ENCODE measurements at regions not wholly inside any gene's neighbourhood (a gene's known extent, or its start where the extent isn't known, plus 50 kb on each side); places are given as distances from the start of the nearest gene placed in this dataset.

DNA sequence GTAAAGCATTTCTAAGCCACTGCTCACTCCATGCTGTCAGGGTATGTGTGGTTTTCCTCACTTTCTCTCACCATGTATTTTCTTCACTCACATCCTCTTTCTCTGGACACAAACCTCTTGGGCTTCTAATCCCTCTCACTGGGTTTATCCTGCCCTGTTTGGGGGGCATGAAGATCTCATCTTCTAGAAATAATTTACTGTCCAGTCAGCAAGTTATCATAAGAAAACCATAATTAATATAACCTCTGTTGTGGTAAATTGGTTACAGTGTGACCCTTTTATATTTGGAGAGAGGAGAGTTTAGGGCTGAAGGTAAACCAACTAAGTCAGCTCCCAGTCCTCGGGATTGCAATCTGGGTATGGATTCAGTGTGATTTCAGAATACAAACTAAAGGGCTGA, 213.8 kb upstream of the PROX1 start:
- no peaks in the 10 kb centered on the region for H3K4me1 ChIP-seq (ENCODE audit: insufficient read depth, low read length, poor library complexity, severe bottlenecking)

DNA sequence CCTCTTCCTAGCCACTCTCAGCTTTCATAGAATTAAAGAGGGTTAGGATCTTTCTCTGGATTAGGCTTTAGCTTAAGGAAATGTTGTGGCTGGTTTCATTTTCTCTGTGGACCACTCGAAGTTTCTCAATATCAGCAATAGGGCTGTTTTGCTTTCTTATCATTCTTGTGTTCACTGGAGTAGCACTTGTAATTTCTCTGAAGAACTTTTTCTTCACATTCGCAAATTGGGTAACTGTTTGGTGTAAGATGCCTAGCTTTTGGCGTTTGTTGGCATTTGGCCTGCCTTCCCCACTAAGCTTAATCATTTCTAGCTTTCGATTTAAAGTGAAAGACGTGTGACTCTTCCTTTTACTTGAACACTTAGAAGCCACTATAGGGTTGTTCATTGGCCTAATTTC, 210.8 kb upstream of the PROX1 start:
- H4K20me1 ChIP-seq (ENCODE audit: insufficient read depth, low read length): no peaks in the 10 kb centered on the region
- intact Hi-C loops (cut with micrococcal nuclease; ENCODE audit: unreplicated experiment): no loop called here
- no peaks in the 10 kb centered on the region for H3K9me2 ChIP-seq (ENCODE audit: insufficient read depth, low read length)
- DNase-seq (ENCODE audit: low spot score): no peak
- CTCF ChIA-PET (ENCODE audit: unreplicated experiment): no interaction called here
- no peak overlapping the region for H3K4me2 ChIP-seq (ENCODE audit: low read length)
- H3K36me3 ChIP-seq (ENCODE audit: insufficient read depth, low read length): no peaks in the 10 kb centered on the region
- BruUV-seq (replicated peaks): no TSS peak
- H2AFZ ChIP-seq (ENCODE audit: low read length): no peak overlapping the region
- H3K4me1 ChIP-seq (ENCODE audit: insufficient read depth, low read length, poor library complexity, severe bottlenecking): no peaks in the 10 kb centered on the region
- TF ChIP-seq EZH2phosphoT487 (IDR thresholded peaks at IDR 0.05; ENCODE audit: borderline replicate concordance, low read depth, low read length): no peak
- TF ChIP-seq, protein P1, sequence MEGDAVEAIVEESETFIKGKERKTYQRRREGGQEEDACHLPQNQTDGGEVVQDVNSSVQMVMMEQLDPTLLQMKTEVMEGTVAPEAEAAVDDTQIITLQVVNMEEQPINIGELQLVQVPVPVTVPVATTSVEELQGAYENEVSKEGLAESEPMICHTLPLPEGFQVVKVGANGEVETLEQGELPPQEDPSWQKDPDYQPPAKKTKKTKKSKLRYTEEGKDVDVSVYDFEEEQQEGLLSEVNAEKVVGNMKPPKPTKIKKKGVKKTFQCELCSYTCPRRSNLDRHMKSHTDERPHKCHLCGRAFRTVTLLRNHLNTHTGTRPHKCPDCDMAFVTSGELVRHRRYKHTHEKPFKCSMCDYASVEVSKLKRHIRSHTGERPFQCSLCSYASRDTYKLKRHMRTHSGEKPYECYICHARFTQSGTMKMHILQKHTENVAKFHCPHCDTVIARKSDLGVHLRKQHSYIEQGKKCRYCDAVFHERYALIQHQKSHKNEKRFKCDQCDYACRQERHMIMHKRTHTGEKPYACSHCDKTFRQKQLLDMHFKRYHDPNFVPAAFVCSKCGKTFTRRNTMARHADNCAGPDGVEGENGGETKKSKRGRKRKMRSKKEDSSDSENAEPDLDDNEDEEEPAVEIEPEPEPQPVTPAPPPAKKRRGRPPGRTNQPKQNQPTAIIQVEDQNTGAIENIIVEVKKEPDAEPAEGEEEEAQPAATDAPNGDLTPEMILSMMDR (conservative IDR thresholded peaks at IDR 0.05; ENCODE audit: low read length): no peak
- no peaks in the 10 kb centered on the region for H3K79me2 ChIP-seq (ENCODE audit: insufficient read depth, low read depth, low read length)
- H3K9me3 ChIP-seq (ENCODE audit: low read length): no peaks in the 10 kb centered on the region
- H3K27ac ChIP-seq (ENCODE audit: low read depth, low read length, poor library complexity, severe bottlenecking): no peak overlapping the region
- no peak overlapping the region for H3K4me3 ChIP-seq (ENCODE audit: low read depth, low read length, poor library complexity, severe bottlenecking)
- POLR2A ChIA-PET: interaction anchor here (0.8 kb wide), 1 partner anchor 38 kb away, joined by 3 read pairs; no protein-coding TSS in a partner anchor

More for the DNA sequence above, 213.8 kb upstream of the PROX1 start:
- intact Hi-C loops (cut with micrococcal nuclease; ENCODE audit: unreplicated experiment): no loop called here
- Histone ChIP-seq H4K20me1 (ENCODE audit: insufficient read depth, low read length) (no peaks in the 10 kb centered on the region), H3K4me3 (ENCODE audit: low read depth, low read length, poor library complexity, severe bottlenecking) (no peak overlapping the region), H3K79me2 (ENCODE audit: insufficient read depth, low read depth, low read length) (no peaks in the 10 kb centered on the region), H3K9me3 (ENCODE audit: low read length) (no peaks in the 10 kb centered on the region), H3K36me3 (ENCODE audit: insufficient read depth, low read length) (no peaks in the 10 kb centered on the region), H2AFZ (ENCODE audit: low read length) (no peak overlapping the region), H3K9me2 (ENCODE audit: insufficient read depth, low read length) (no peaks in the 10 kb centered on the region), H3K4me2 (ENCODE audit: low read length) (no peak overlapping the region), H3K27ac (ENCODE audit: low read depth, low read length, poor library complexity, severe bottlenecking) (no peak overlapping the region)
- BruUV-seq (replicated peaks): no TSS peak
- TF ChIP-seq, protein P1 (conservative IDR thresholded peaks at IDR 0.05; ENCODE audit: low read length): no peak
- no peak for TF ChIP-seq EZH2phosphoT487 (IDR thresholded peaks at IDR 0.05; ENCODE audit: borderline replicate concordance, low read depth, low read length)
- CTCF ChIA-PET (ENCODE audit: unreplicated experiment): no interaction called here
- DNase-seq (ENCODE audit: low spot score): no peak
- POLR2A ChIA-PET: no interaction called here

DNA sequence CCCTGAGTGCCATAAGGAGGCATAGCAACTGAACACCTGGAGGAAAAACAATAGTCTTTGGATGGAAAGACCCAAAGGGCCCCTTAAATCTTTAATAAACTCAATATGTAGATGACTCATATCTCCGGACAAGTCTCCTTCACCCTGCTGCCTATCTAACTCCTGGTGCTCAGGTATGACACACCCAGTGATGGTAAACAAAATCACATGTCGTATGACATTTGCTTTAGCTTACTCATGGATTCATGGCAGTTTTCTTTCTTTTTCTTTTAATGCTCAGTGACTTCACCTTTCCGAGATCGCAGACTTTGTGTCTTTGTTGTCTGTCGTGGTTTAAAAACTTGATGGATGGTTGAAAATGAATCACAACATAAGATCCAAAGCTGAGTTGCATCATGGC, 208.5 kb upstream of the PROX1 start:
- CTCF ChIA-PET (ENCODE audit: unreplicated experiment): no interaction called here
- intact Hi-C loops (cut with micrococcal nuclease; ENCODE audit: unreplicated experiment): no loop called here
- H4K20me1 ChIP-seq (ENCODE audit: insufficient read depth, low read length): no peaks in the 10 kb centered on the region
- no peak overlapping the region for H3K4me3 ChIP-seq (ENCODE audit: low read depth, low read length, poor library complexity, severe bottlenecking)
- no TSS peak for BruUV-seq (replicated peaks)
- POLR2A ChIA-PET: no interaction called here
- H3K9me3 ChIP-seq (ENCODE audit: low read length): no peaks in the 10 kb centered on the region
- H3K4me1 ChIP-seq (ENCODE audit: insufficient read depth, low read length, poor library complexity, severe bottlenecking): no peaks in the 10 kb centered on the region
- no peak for DNase-seq (ENCODE audit: low spot score)
- no peak overlapping the region for H3K27ac ChIP-seq (ENCODE audit: low read depth, low read length, poor library complexity, severe bottlenecking)
- no peaks in the 10 kb centered on the region for H3K36me3 ChIP-seq (ENCODE audit: insufficient read depth, low read length)
- no peak overlapping the region for H2AFZ ChIP-seq (ENCODE audit: low read length)
- H3K79me2 ChIP-seq (ENCODE audit: insufficient read depth, low read depth, low read length): no peaks in the 10 kb centered on the region
- no peak for TF ChIP-seq EZH2phosphoT487 (IDR thresholded peaks at IDR 0.05; ENCODE audit: borderline replicate concordance, low read depth, low read length)
- TF ChIP-seq, protein P1 (conservative IDR thresholded peaks at IDR 0.05; ENCODE audit: low read length): no peak
- no peaks in the 10 kb centered on the region for H3K9me2 ChIP-seq (ENCODE audit: insufficient read depth, low read length)
- no peak overlapping the region for H3K4me2 ChIP-seq (ENCODE audit: low read length)
